SK-N-SH (cell line): ENCODE measurements at regions not wholly inside any gene's neighbourhood (a gene's known extent, or its start where the extent isn't known, plus 50 kb on each side); places are given as distances from the start of the nearest gene placed in this dataset.

ENCODE experiments used
- CTCF ChIA-PET: fragments of 300-600, 350-600 bp; formaldehyde crosslinking; extraction: SDS; loops from one replicate; lab custom pipeline; 2021; lab: Yijun Ruan, JAX
- POLR2A ChIA-PET: fragments of 350-600 bp; sonication (Branson Sonifier 250); formaldehyde crosslinking; extraction: SDS; loops from one replicate; lab custom pipeline; 2020; ENCODE audit warnings: antibody characterized with exemption, inconsistent platforms; lab: Yijun Ruan, JAX
- DNase-seq: peaks from one replicate; pipeline ENCODE4 v3.0.0; 2012
- H2AFZ ChIP-seq: fragments of 200-600 bp; sonication (generic); 2 replicates; pipeline ENCODE4 v1.8.1; 2016; ENCODE audit warnings: antibody characterized with exemption, mild to moderate bottlenecking, low read depth
- H3F3A ChIP-seq: fragments of 200-600 bp; sonication (generic); replicated peaks from 2 replicates; pipeline ENCODE3; 2016; ENCODE audit warnings: antibody characterized with exemption, mild to moderate bottlenecking; ENCODE audit not compliant: insufficient read depth
- H3K27ac ChIP-seq, 2 experiments: fragments of 200-500 bp in 1 of 2; fragments of 200-600 bp in 1 of 2; sonication (Bioruptor generic) in 1 of 2; sonication (generic), shearing (Covaris generic) in 1 of 2; 2 replicates each; pipeline versions ENCODE4 v1.5.1 to v1.6.1; 2014 to 2016; ENCODE audit warnings: low read depth in 2 of 2, inconsistent platforms in 1 of 2, low read length in 1 of 2, mild to moderate bottlenecking in 1 of 2, mixed read lengths in 1 of 2
- H3K27me3 ChIP-seq: fragments of 200-600 bp; sonication (generic), shearing (Covaris generic); 2 replicates; pipeline ENCODE4 v1.6.1; 2016; ENCODE audit warnings: mixed run types; ENCODE audit not compliant: insufficient read depth
- H3K36me3 ChIP-seq, 2 experiments: fragments of 200-500 bp in 1 of 2; fragments of 200-600 bp in 1 of 2; sonication (Bioruptor generic) in 1 of 2; sonication (generic) in 1 of 2; replicated peaks in 1 of 2; 2 replicates each; pipeline versions ENCODE3 to v1.5.1; 2014 to 2016; ENCODE audit warnings: low read length in 1 of 2, mild to moderate bottlenecking in 1 of 2; ENCODE audit not compliant: insufficient read depth in 2 of 2, control insufficient read depth in 1 of 2
- H3K4me1 ChIP-seq, 2 experiments: fragments of 200-500 bp in 1 of 2; fragments of 200-600 bp in 1 of 2; sonication (Bioruptor generic) in 1 of 2; sonication (generic), shearing (Covaris generic) in 1 of 2; 2 replicates each; pipeline versions ENCODE4 v1.5.1 to v1.6.1; 2014 to 2016; ENCODE audit warnings: low read depth in 1 of 2, low read length in 1 of 2, mixed run types in 1 of 2; ENCODE audit not compliant: insufficient read depth in 2 of 2, control insufficient read depth in 1 of 2
- H3K4me2 ChIP-seq: fragments of 200-600 bp; sonication (generic), shearing (Covaris generic); 2 replicates; pipeline ENCODE4 v1.6.1; 2017; ENCODE audit warnings: mixed run types
- H3K4me3 ChIP-seq, 2 experiments: fragments of 200-500 bp in 1 of 2; fragments of 200-600 bp in 1 of 2; sonication (Bioruptor generic) in 1 of 2; sonication (generic), shearing (Covaris generic) in 1 of 2; 2 replicates each; pipeline versions ENCODE4 v1.5.1 to v1.8.1; 2014 to 2016; ENCODE audit warnings: low read depth in 2 of 2, inconsistent platforms in 1 of 2, low read length in 1 of 2, mild to moderate bottlenecking in 1 of 2, mixed read lengths in 1 of 2, moderate library complexity in 1 of 2
- H3K79me2 ChIP-seq: fragments of 200-600 bp; sonication (generic); 2 replicates; pipeline ENCODE4 v1.8.1; 2017; ENCODE audit warnings: mild to moderate bottlenecking; ENCODE audit not compliant: insufficient read depth
- H3K9ac ChIP-seq: fragments of 200-600 bp; sonication (generic); 2 replicates; pipeline ENCODE4 v1.6.1; 2017; ENCODE audit warnings: mixed run types
- H3K9me2 ChIP-seq: fragments of 200-600 bp; sonication (generic); 2 replicates; pipeline ENCODE4 v1.6.1; 2017; ENCODE audit warnings: mixed run types
- H3K9me3 ChIP-seq: fragments of 200-600 bp; sonication (generic); 2 replicates; pipeline ENCODE4 v1.6.1; 2017; ENCODE audit warnings: mixed run types, mild to moderate bottlenecking, moderate library complexity
- H4K20me1 ChIP-seq: fragments of 200-600 bp; sonication (generic); 2 replicates; pipeline ENCODE4 v1.6.1; 2017; ENCODE audit warnings: mild to moderate bottlenecking, mixed run types; ENCODE audit not compliant: insufficient read depth
- ELF1 ChIP-seq: IDR thresholded peaks from 2 replicates; pipeline ENCODE4 v1.4.0; 2012
- FOSL2 ChIP-seq: IDR thresholded peaks from 2 replicates; pipeline ENCODE4 v1.4.0; 2012; ENCODE audit warnings: low read depth, mild to moderate bottlenecking, moderate library complexity, borderline replicate concordance
- FOXM1 ChIP-seq: IDR thresholded peaks from 2 replicates; pipeline ENCODE4 v1.4.0; 2012; ENCODE audit warnings: low read depth, mild to moderate bottlenecking
- GATA2 ChIP-seq: sonication (generic); formaldehyde crosslinking; IDR thresholded peaks from 2 replicates; pipeline ENCODE4 v1.5.0; 2020; ENCODE audit warnings: mild to moderate bottlenecking, missing genetic modification reagents
- PBX3 ChIP-seq: IDR thresholded peaks from 2 replicates; pipeline ENCODE4; 2012
- POLR2AphosphoS5 ChIP-seq: IDR thresholded peaks from 2 replicates; pipeline ENCODE4 v1.6.1; 2012; ENCODE audit warnings: low read depth, low read length
- RXRA ChIP-seq: IDR thresholded peaks from 2 replicates; pipeline ENCODE4 v1.4.0; 2012; ENCODE audit warnings: low read depth, mild to moderate bottlenecking, borderline replicate concordance
- USF1 ChIP-seq: IDR thresholded peaks from 2 replicates; pipeline ENCODE4 v1.4.0; 2012; ENCODE audit warnings: low read depth, borderline replicate concordance
- WGBS: methylation state at CpG from one replicate; pipeline ENCODE4 v1.1.6; 2017; ENCODE audit warnings: low lambda C conversion rate; 5-methylcytosine and 5-hydroxymethylcytosine counted together

DNA sequence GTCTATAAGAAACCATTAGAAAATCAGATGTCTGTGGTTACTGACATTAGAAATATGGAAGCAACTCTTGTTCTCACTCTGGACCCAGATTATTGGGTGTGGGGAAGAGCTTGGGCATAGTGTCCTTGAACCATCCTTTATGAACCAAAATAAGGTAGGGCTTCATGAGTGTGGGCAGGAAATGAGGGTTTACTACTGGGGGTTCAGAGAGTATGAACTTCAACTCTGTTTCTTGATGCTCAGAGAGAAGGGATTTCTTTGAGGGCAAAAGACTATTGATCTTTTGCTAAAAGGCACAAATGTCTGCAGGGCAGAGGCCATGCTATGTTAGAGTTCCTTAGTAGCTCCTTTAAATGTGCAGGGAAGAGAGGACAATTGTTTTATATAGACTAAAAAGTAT, 183.3 kb upstream of the ATP2B1 start:
- Histone ChIP-seq H3K9me2 (no peaks in the 10 kb centered on the region), H3K36me3 (no peaks in the 10 kb centered on the region), H3K9ac (no peak overlapping the region), H3F3A (peaks cover 14% of the 10 kb centered on the region), H4K20me1 (no peaks in the 10 kb centered on the region), H3K79me2 (no peaks in the 10 kb centered on the region), H3K27me3 (no peaks in the 10 kb centered on the region), H3K27ac (no peak overlapping the region), H3K9me3 (no peaks in the 10 kb centered on the region), H3K4me2 (no peak overlapping the region), H3K4me1 (peaks cover 0 to 8% of the 10 kb centered on the region in 2 experiments; a peak in 1 of 4 replicates), H3K4me3 (no peak overlapping the region), H2AFZ (no peak overlapping the region)
- DNase-seq, result no peak
- ChIA-PET CTCF (interaction anchor here (1.0 kb wide), 1 partner anchor 678 kb away, joined by 3 read pairs; no protein-coding TSS in a partner anchor), POLR2A (no interaction called here)
- TF ChIP-seq POLR2AphosphoS5, result no peak

DNA sequence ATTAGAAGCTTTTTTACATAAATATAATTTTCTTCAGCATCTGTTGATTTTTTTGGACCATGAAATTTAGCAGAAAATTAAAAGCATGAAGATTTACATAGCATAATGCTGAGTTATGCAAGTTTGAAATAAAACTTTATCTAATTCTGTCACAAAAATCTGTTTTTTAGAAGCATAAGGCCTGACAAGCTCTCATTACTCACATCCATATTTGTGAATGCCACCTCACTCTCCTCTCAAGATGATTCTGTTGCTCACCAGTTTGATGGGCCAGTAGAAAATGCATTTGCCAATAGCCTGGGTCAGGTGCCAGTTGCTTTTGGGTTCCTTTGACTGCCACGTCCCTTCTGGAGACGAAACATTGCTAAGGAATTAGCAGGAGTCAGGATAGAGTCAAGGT, 181.5 kb upstream of the ATP2B1 start:
- Histone ChIP-seq H3K9me2 (no peaks in the 10 kb centered on the region), H2AFZ (no peak overlapping the region), H3K4me1 (peaks cover 0 to 8% of the 10 kb centered on the region in 2 experiments; a peak in 1 of 4 replicates), H3K4me2 (no peak overlapping the region), H3K27ac (no peak overlapping the region), H3F3A (peaks cover 14% of the 10 kb centered on the region), H3K4me3 (no peak overlapping the region), H3K27me3 (no peaks in the 10 kb centered on the region), H3K9me3 (no peaks in the 10 kb centered on the region), H3K9ac (no peak overlapping the region), H3K36me3 (no peaks in the 10 kb centered on the region), H3K79me2 (no peaks in the 10 kb centered on the region), H4K20me1 (no peaks in the 10 kb centered on the region)
- ChIA-PET CTCF (no interaction called here), POLR2A (no interaction called here)
- 95% methylated on average over 2 of the region's 2 CpGs for WGBS
- TF ChIP-seq ELF1 (no peak), USF1 (no peak), FOSL2 (no peak)
- DNase-seq, result no peak

- TF ChIP-seq RXRA (no peak), FOXM1 (no peak), GATA2 (no peak), USF1 (no peak), PBX3 (no peak)
- no peak for DNase-seq
- Histone ChIP-seq H3K4me1 (no peaks in the 10 kb centered on the region; a peak in 1 of 4 replicates), H3K9ac (no peak overlapping the region), H3K36me3 (no peaks in the 10 kb centered on the region), H3K79me2 (no peaks in the 10 kb centered on the region), H3K4me3 (no peak overlapping the region), H3K4me2 (no peak overlapping the region), H3K9me3 (no peaks in the 10 kb centered on the region), H3K27ac (no peak overlapping the region), H3F3A (peaks cover 8% of the 10 kb centered on the region), H4K20me1 (no peaks in the 10 kb centered on the region), H2AFZ (no peak overlapping the region), H3K27me3 (no peaks in the 10 kb centered on the region), H3K9me2 (no peaks in the 10 kb centered on the region)
- POLR2A ChIA-PET, result no interaction called here
- CTCF ChIA-PET, result no interaction called here
- WGBS, result 84% methylated on average over 4 of the region's 4 CpGs
These were observed 180.4 kb upstream of the ATP2B1 start for GRCh38 chr12:89889062-89889461.
